HFFc6 (cell line): ENCODE measurements at regions not wholly inside any gene's neighbourhood (a gene's known extent, or its start where the extent isn't known, plus 50 kb on each side); places are given as distances from the start of the nearest gene placed in this dataset.

ENCODE experiments used
- DNase-seq: peaks from one replicate; pipeline ENCODE4 v3.0.0-alpha.2; 2018
- H3K27ac Mint-ChIP-seq: 2 replicates; pipeline ENCODE4 v1.8.0; 2020; ENCODE audit warnings: mild to moderate bottlenecking, mixed read lengths
- H3K27me3 Mint-ChIP-seq: 2 replicates; pipeline ENCODE4 v1.8.0; 2021; ENCODE audit warnings: mild to moderate bottlenecking, moderate library complexity, mixed read lengths; ENCODE audit not compliant: insufficient read depth
- H3K36me3 Mint-ChIP-seq: 2 replicates; pipeline ENCODE4 v1.8.0; 2021; ENCODE audit warnings: low read depth, mixed read lengths
- H3K4me1 Mint-ChIP-seq: 2 replicates; pipeline ENCODE4 v1.8.0; 2020; ENCODE audit warnings: low read depth, mixed read lengths
- H3K4me3 Mint-ChIP-seq: 2 replicates; pipeline ENCODE4 v1.8.0; 2020; ENCODE audit warnings: mild to moderate bottlenecking, moderate library complexity, mixed read lengths
- H3K9me3 Mint-ChIP-seq: 2 replicates; pipeline ENCODE4 v1.8.0; 2020; ENCODE audit warnings: mild to moderate bottlenecking, mixed read lengths
- CTCF ChIP-seq: fragments of 200-600 bp; sonication (generic); IDR thresholded peaks from 2 replicates; pipeline ENCODE4 v1.5.0; 2021; ENCODE audit warnings: antibody characterized with exemption, mild to moderate bottlenecking

GRCh38 chr3:181056136-181056732 is 66.7 kb upstream of the DNAJC19 start:
- Mint-ChIP-seq H3K4me3 (no peak overlapping the region), H3K4me1 (no peaks in the 10 kb centered on the region), H3K27me3 (no peaks in the 10 kb centered on the region; the same call in 1 of the 2 replicates), H3K36me3 (no peaks in the 10 kb centered on the region), H3K27ac (no peak overlapping the region), H3K9me3 (peaks cover 31% of the 10 kb centered on the region)
- no peak for TF ChIP-seq CTCF
- no peak for DNase-seq

- Mint-ChIP-seq H3K36me3 (no peaks in the 10 kb centered on the region; the same call in 1 of the 2 replicates), H3K27ac (no peak overlapping the region), H3K9me3 (peaks cover 39% of the 10 kb centered on the region), H3K4me3 (no peak overlapping the region), H3K27me3 (no peaks in the 10 kb centered on the region; the same call in 1 of the 2 replicates), H3K4me1 (no peaks in the 10 kb centered on the region)
- no peak for DNase-seq
- TF ChIP-seq CTCF = no peak
Observed at GRCh38 chr3:181054538-181054937, 65.0 kb upstream of the DNAJC19 start.

GRCh38 chr3:181052256-181052655 is 62.7 kb upstream of the DNAJC19 start:
- Mint-ChIP-seq H3K36me3 (no peaks in the 10 kb centered on the region; the same call in 1 of the 2 replicates), H3K4me3 (no peak overlapping the region), H3K27ac (no peak overlapping the region), H3K4me1 (no peaks in the 10 kb centered on the region), H3K27me3 (no peaks in the 10 kb centered on the region; the same call in 1 of the 2 replicates), H3K9me3 (peaks cover 55% of the 10 kb centered on the region)
- DNase-seq = no peak
- no peak for TF ChIP-seq CTCF

GRCh38 chr3:181050738-181051137 is 61.2 kb upstream of the DNAJC19 start:
- no peak for TF ChIP-seq CTCF
- H3K27me3 Mint-ChIP-seq = no peaks in the 10 kb centered on the region; the same call in 1 of the 2 replicates
- H3K36me3 Mint-ChIP-seq = no peaks in the 10 kb centered on the region; the same call in 1 of the 2 replicates
- H3K9me3 Mint-ChIP-seq = peaks cover 62% of the 10 kb centered on the region
- H3K4me1 Mint-ChIP-seq = no peaks in the 10 kb centered on the region
- H3K27ac Mint-ChIP-seq = no peak overlapping the region
- no peak overlapping the region for H3K4me3 Mint-ChIP-seq
- DNase-seq = no peak

GRCh38 chr3:181040030-181040429 is 50.5 kb upstream of the DNAJC19 start:
- Mint-ChIP-seq H3K4me3 (no peak overlapping the region), H3K4me1 (no peaks in the 10 kb centered on the region), H3K27ac (no peak overlapping the region), H3K27me3 (no peaks in the 10 kb centered on the region), H3K9me3 (peaks cover 21% of the 10 kb centered on the region), H3K36me3 (no peaks in the 10 kb centered on the region; the same call in 1 of the 2 replicates)
- DNase-seq = no peak
- TF ChIP-seq CTCF = no peak
